Loucy (cell line): ENCODE measurements at regions not wholly inside any gene's neighbourhood (a gene's known extent, or its start where the extent isn't known, plus 50 kb on each side); places are given as distances from the start of the nearest gene placed in this dataset.

ENCODE experiments used
- H2AFZ ChIP-seq: fragments of 200-600 bp; sonication (generic); 2 replicates; pipeline ENCODE4 v1.6.0; 2016; ENCODE audit warnings: antibody characterized with exemption, mild to moderate bottlenecking, low read length, moderate library complexity
- H3F3A ChIP-seq: fragments of 200-600 bp; 2 replicates; pipeline ENCODE4 v1.6.0; 2016; ENCODE audit warnings: antibody characterized with exemption, low read depth, mild to moderate bottlenecking
- H3K27me3 ChIP-seq: fragments of 200-600 bp; sonication (generic); 2 replicates; pipeline ENCODE4 v1.6.1; 2014; ENCODE audit warnings: low read length, mild to moderate bottlenecking; ENCODE audit not compliant: insufficient read depth, poor library complexity, severe bottlenecking
- H3K36me3 ChIP-seq: fragments of 200-600 bp; sonication (generic); 2 replicates; pipeline ENCODE4 v1.6.1; 2016; ENCODE audit warnings: low read length; ENCODE audit not compliant: insufficient read depth
- H3K4me1 ChIP-seq: fragments of 200-600 bp; sonication (generic); 2 replicates; pipeline ENCODE4 v1.5.1; 2014; ENCODE audit warnings: low read length, mild to moderate bottlenecking; ENCODE audit not compliant: insufficient read depth, poor library complexity, severe bottlenecking
- H3K4me2 ChIP-seq: fragments of 200-600 bp; sonication (generic); 2 replicates; pipeline ENCODE4 v1.6.0; 2014; ENCODE audit warnings: antibody characterized with exemption, low read length, low read depth, mild to moderate bottlenecking; ENCODE audit not compliant: poor library complexity, severe bottlenecking
- H3K4me3 ChIP-seq: fragments of 200-600 bp; sonication (generic); 2 replicates; pipeline ENCODE4 v1.5.1; 2014; ENCODE audit warnings: low read length, mild to moderate bottlenecking, mixed read lengths; ENCODE audit not compliant: poor library complexity, severe bottlenecking
- H3K79me2 ChIP-seq: fragments of 200-600 bp; sonication (generic); 2 replicates; pipeline ENCODE4 v1.6.1; 2014; ENCODE audit warnings: low read length; ENCODE audit not compliant: insufficient read depth
- H3K9ac ChIP-seq: fragments of 200-600 bp; sonication (generic); 2 replicates; pipeline ENCODE4 v1.6.0; 2014; ENCODE audit warnings: mild to moderate bottlenecking, low read depth, low read length, moderate library complexity; ENCODE audit not compliant: poor library complexity, severe bottlenecking
- H3K9me2 ChIP-seq: fragments of 200-600 bp; sonication (generic); replicated peaks from 2 replicates; pipeline ENCODE4 v1.6.1; 2016; ENCODE audit warnings: low read depth, low read length, mixed read lengths
- H3K9me3 ChIP-seq: fragments of 200-600 bp; sonication (generic); 2 replicates; pipeline ENCODE4 v1.6.1; 2014; ENCODE audit warnings: mild to moderate bottlenecking, antibody characterized with exemption, low read length, low read depth; ENCODE audit not compliant: insufficient read depth
- H4K20me1 ChIP-seq: fragments of 200-600 bp; sonication (generic); 2 replicates; pipeline ENCODE4 v1.6.0; 2014; ENCODE audit warnings: antibody characterized with exemption, low read length, mild to moderate bottlenecking; ENCODE audit not compliant: insufficient read depth, poor library complexity, severe bottlenecking
- CTCF ChIP-seq: fragments of 200-600 bp; sonication (generic); conservative IDR thresholded peaks from 2 replicates; pipeline ENCODE4 v1.5.1; 2014; ENCODE audit warnings: mild to moderate bottlenecking, antibody characterized with exemption, low read length
- EZH2phosphoT487 ChIP-seq: fragments of 200-600 bp; IDR thresholded peaks from 2 replicates; pipeline ENCODE4 v1.6.1; 2018; ENCODE audit warnings: antibody characterized with exemption, mild to moderate bottlenecking, moderate library complexity, borderline replicate concordance

DNA sequence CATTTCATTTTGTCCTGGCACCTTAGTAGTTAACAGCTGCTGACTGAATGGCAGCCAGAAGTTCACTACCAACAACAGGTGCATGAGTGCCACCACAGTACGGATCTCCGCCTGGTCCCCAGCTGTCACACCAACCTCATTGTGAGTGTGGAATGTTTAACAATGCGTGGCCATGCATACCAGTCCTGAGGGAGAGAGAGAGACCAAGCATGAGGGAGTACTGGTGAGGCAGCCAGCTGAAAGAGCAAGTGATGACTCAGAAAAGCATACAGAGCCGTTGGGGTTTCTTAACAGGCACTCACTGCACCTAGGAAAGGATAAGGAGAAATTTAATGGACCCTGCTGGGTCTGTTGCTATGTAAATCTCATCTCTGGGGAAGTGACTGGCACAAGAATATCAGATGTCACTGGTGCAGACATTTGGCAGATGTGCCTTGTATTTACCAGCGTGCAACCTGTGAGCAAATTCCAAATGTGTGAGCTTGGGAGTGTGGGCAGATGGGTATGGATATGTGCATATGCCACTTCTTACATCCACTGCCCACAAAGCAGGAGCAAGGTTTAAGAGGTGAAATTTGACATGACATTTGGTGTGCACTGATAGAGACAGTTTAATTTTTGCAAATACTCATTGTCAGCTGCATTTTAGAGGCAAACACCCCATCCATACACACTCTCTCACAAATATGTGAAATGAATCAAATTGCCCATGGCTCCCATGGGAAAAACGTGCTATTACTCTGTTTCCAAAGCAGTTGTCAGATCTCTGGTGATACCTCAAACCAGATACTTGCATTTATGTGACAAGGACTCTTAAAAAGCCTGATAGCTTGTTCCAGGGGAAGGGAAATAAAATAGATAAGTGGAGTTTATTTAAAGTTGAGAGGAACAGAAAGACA is 245.2 kb upstream of the ARPP21 start:
- H3K9me2 ChIP-seq = no peaks in the 10 kb centered on the region
- H4K20me1 ChIP-seq = no peaks in the 10 kb centered on the region
- no peaks in the 10 kb centered on the region for H3K36me3 ChIP-seq
- no peak overlapping the region for H3K9ac ChIP-seq
- TF ChIP-seq EZH2phosphoT487 = no peak
- TF ChIP-seq CTCF = no peak
- H3K4me1 ChIP-seq = peaks cover 14% of the 10 kb centered on the region
- H3K27me3 ChIP-seq = no peaks in the 10 kb centered on the region
- peaks cover 26% of the 10 kb centered on the region for H3K9me3 ChIP-seq
- H3K4me2 ChIP-seq = no peak overlapping the region
- H3F3A ChIP-seq = no peaks in the 10 kb centered on the region
- H3K79me2 ChIP-seq = no peaks in the 10 kb centered on the region
- no peak overlapping the region for H3K4me3 ChIP-seq
- H2AFZ ChIP-seq = no peak overlapping the region

GRCh38 chr3:35394905-35395304 is 244.4 kb upstream of the ARPP21 start:
- peaks cover 14% of the 10 kb centered on the region for H3K4me1 ChIP-seq
- H3K9ac ChIP-seq = no peak overlapping the region
- no peak overlapping the region for H3K4me3 ChIP-seq
- H3F3A ChIP-seq = no peaks in the 10 kb centered on the region
- H3K36me3 ChIP-seq = no peaks in the 10 kb centered on the region
- no peak overlapping the region for H2AFZ ChIP-seq
- H3K9me3 ChIP-seq = peaks cover 26% of the 10 kb centered on the region
- TF ChIP-seq EZH2phosphoT487 (no peak), CTCF (no peak)
- H3K4me2 ChIP-seq = no peak overlapping the region
- no peaks in the 10 kb centered on the region for H3K79me2 ChIP-seq
- H3K9me2 ChIP-seq = no peaks in the 10 kb centered on the region
- no peaks in the 10 kb centered on the region for H3K27me3 ChIP-seq
- no peaks in the 10 kb centered on the region for H4K20me1 ChIP-seq

- no peaks in the 10 kb centered on the region for H3K9me3 ChIP-seq
- no peak overlapping the region for H3K9ac ChIP-seq
- H3K27me3 ChIP-seq = no peaks in the 10 kb centered on the region
- peaks cover 6% of the 10 kb centered on the region for H3K4me1 ChIP-seq
- H3F3A ChIP-seq = no peaks in the 10 kb centered on the region
- H3K4me2 ChIP-seq = no peak overlapping the region
- H3K36me3 ChIP-seq = no peaks in the 10 kb centered on the region
- no peaks in the 10 kb centered on the region for H3K79me2 ChIP-seq
- no peaks in the 10 kb centered on the region for H4K20me1 ChIP-seq
- TF ChIP-seq CTCF (no peak), EZH2phosphoT487 (no peak)
- no peak overlapping the region for H2AFZ ChIP-seq
- no peaks in the 10 kb centered on the region for H3K9me2 ChIP-seq
- no peak overlapping the region for H3K4me3 ChIP-seq
Measured at GRCh38 chr3:35401671-35402070, 237.7 kb upstream of the ARPP21 start.
